Body of pancreas (tissue), 4 donors: ENCODE measurements at regions not wholly inside any gene's neighbourhood (a gene's known extent, or its start where the extent isn't known, plus 50 kb on each side); places are given as distances from the start of the nearest gene placed in this dataset.
A peak's percentile ranks its signal among the peaks of the same experiment; 100 is the strongest.

Experiments used
- ATAC-seq: fragments of 150-250 bp; one replicate; pipeline ENCODE4 v1.9.1; 2016
- DNase-seq, 4 donors: peaks; one replicate each; pipeline ENCODE4 v3.0.0-alpha.2; 2019
- H3K27ac ChIP-seq, 4 donors: fragments of 200-600 bp; sonication (generic); 1 replicate in 3 of 4; 2 replicates in 1 of 4; pipeline versions ENCODE4 v1.5.1 to v1.6.1; 2016 to 2019; ENCODE audit warnings: mild to moderate bottlenecking in 1 of 4, mixed read lengths in 1 of 4, moderate library complexity in 1 of 4
- H3K27me3 ChIP-seq, 2 donors: fragments of 200-600 bp; sonication (generic); one replicate each; pipeline ENCODE4 v1.6.0; 2016; ENCODE audit warnings: mild to moderate bottlenecking in 1 of 2
- H3K36me3 ChIP-seq, 2 donors: fragments of 200-600 bp; sonication (generic); replicated peaks in 1 of 2; 2 replicates each; pipeline ENCODE4 v1.5.1; 2016; ENCODE audit warnings: low read depth in 2 of 2; ENCODE audit not compliant: insufficient read depth in 1 of 2
- H3K4me1 ChIP-seq: fragments of 200-600 bp; sonication (generic); one replicate; pipeline ENCODE4 v1.6.0; 2016
- H3K4me3 ChIP-seq, 2 donors: fragments of 200-600 bp; sonication (generic); 1 replicate in 1 of 2; 2 replicates in 1 of 2; pipeline ENCODE4 v1.5.1; 2016 to 2019
- H3K9me3 ChIP-seq, 3 donors: fragments of 200-600 bp; sonication (generic); 1 replicate in 2 of 3; 2 replicates in 1 of 3; pipeline ENCODE4 v1.5.1; 2016
- CTCF ChIP-seq, 7 experiments: fragments of 450-650 bp in 4 of 7; fragments of 200-600 bp in 3 of 7; sonication (generic) in 3 of 7; IDR thresholded peaks; one replicate each; pipeline ENCODE4 v1.5.1; 2016 to 2019; ENCODE audit warnings: antibody characterized with exemption in 7 of 7
- POLR2A ChIP-seq, 3 donors: fragments of 450-650 bp; IDR thresholded peaks; one replicate each; pipeline ENCODE4 v1.6.1; 2016; ENCODE audit warnings: antibody characterized with exemption in 3 of 3, mild to moderate bottlenecking in 2 of 3
- WGBS, 2 donors: methylation state at CpG; one replicate each; pipeline ENCODE4 v1.1.5; 2017; 5-methylcytosine and 5-hydroxymethylcytosine counted together
- intact Hi-C: fragments of 100-400 bp; cut with DNase I; formaldehyde crosslinking; loops from one replicate; pipeline ENCODE4 v1.15.1; 2023

DNA sequence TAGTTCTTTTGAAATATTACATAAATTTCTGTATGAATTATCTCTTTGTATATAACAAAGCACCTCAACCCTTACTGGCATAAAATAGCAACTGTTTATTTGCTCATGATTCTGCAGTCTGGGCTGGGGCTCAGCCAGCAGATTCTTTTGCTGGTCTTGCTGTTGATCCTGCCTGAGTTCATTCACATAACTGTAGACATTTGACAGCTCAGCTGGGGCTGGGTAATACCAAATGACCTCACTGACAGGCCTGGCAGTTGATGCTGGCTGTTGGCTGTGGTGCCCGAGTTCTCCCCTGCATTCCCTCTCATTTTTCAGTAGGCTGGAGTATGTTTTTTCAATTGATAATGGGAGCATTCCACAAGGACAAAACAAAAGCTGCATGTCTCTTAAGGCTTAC, 449.9 kb upstream of the GOLIM4 start:
- H3K36me3 ChIP-seq, result no peaks in the 10 kb centered on the region
- WGBS, 2 donors, result 50 to 57% methylated on average over 1 of the region's 1 CpG
- no peaks in the 10 kb centered on the region for H3K9me3 ChIP-seq
- no peak overlapping the region for H3K4me3 ChIP-seq
- ATAC-seq, result no peak
- intact Hi-C loops, result no loop called here
- DNase-seq, result peak in 3 of 4 donors; percentile 4 to 14 (median 10)
- H3K27me3 ChIP-seq, result no peaks in the 10 kb centered on the region
- TF ChIP-seq POLR2A (IDR thresholded peaks at IDR 0.05), result no peak
- TF ChIP-seq CTCF (IDR thresholded peaks at IDR 0.05), result no peak
- H3K4me1 ChIP-seq, result no peaks in the 10 kb centered on the region
- no peak overlapping the region for H3K27ac ChIP-seq

DNA sequence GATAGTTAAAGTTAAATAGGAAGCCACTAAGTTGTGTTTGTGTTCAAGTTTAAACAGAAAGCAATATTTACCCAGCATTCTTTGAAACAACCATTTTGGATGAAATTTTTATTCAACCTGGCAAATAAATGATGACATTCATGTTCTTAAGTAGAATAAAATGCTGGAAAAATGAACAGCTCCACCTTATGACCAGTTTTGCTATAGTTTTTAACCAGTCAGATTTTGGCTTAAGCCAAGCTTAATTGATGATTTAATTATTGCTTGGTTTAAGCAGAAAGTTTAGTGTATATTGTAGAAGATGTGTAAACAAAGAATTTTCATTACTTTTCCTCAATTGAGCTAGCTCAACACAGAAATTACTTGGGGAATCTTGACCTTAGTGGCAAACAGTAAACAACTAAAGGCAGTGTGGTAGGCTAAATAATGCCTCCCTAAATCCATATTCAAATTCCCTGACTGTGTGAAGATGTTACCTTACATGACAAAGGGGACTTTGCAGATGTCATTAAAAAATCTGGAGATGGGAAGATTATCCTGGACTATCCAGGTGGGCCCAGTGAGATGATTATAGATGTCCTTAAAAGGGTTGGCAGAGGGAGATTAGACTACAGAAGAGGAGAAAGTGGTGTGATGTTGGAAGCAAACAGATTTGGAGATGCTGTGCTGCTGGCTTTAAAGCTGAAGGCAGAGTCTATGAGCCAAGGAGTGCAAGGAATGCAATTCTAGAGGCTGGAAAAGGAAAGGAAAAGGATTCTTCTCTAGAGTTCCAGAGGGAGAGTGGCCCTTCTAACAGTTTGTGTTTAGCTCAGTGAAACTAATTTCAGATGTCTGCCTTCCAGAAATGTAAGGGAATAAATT, 448.6 kb upstream of the GOLIM4 start:
- no peaks in the 10 kb centered on the region for H3K27me3 ChIP-seq
- no peak overlapping the region for H3K27ac ChIP-seq
- intact Hi-C loops, result no loop called here
- DNase-seq, result no peak
- no peak for ATAC-seq
- no peak overlapping the region for H3K4me3 ChIP-seq
- TF ChIP-seq POLR2A (IDR thresholded peaks at IDR 0.05), result no peak
- TF ChIP-seq CTCF (IDR thresholded peaks at IDR 0.05), result no peak
- no peaks in the 10 kb centered on the region for H3K9me3 ChIP-seq
- H3K4me1 ChIP-seq, result no peaks in the 10 kb centered on the region
- H3K36me3 ChIP-seq, result no peaks in the 10 kb centered on the region

DNA sequence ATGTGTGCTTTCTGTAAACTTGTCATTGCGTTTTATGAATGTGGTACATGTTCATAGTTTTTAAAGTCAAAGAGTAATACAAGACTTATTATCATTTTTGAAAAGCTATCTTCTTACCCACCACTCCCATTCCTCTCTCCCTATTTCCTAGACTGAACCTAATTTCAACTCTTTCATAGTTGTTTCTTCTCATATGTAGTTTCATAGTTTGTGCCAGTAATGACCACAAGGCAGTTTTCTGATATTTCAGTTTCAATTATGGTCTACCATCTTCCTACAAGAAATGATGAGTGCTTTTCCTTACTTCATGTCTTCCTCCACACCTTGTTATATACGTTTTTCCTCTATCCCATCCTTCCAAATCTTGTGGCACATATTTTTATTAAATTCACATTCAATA, 445.0 kb upstream of the GOLIM4 start:
- H3K4me3 ChIP-seq, result no peak overlapping the region
- 20 to 66% methylated on average over 2 of the region's 2 CpGs for WGBS, 2 donors
- H3K27ac ChIP-seq, result no peak overlapping the region
- intact Hi-C loops, result no loop called here
- H3K27me3 ChIP-seq, result no peaks in the 10 kb centered on the region
- TF ChIP-seq POLR2A (IDR thresholded peaks at IDR 0.05) (no peak), CTCF (IDR thresholded peaks at IDR 0.05) (no peak)
- no peaks in the 10 kb centered on the region for H3K9me3 ChIP-seq
- no peaks in the 10 kb centered on the region for H3K4me1 ChIP-seq
- DNase-seq (no peak), ATAC-seq (no peak)
- no peaks in the 10 kb centered on the region for H3K36me3 ChIP-seq

GRCh38 chr3:168539909-168540308, 444.2 kb upstream of the GOLIM4 start:
- ATAC-seq, result no peak
- no peaks in the 10 kb centered on the region for H3K4me1 ChIP-seq
- TF ChIP-seq CTCF (IDR thresholded peaks at IDR 0.05) (no peak), POLR2A (IDR thresholded peaks at IDR 0.05) (no peak)
- H3K4me3 ChIP-seq, result no peak overlapping the region
- no peaks in the 10 kb centered on the region for H3K36me3 ChIP-seq
- WGBS, 2 donors, result 57 to 59% methylated on average over 1 of the region's 1 CpG
- no peaks in the 10 kb centered on the region for H3K27me3 ChIP-seq
- intact Hi-C loops, result no loop called here
- no peak for DNase-seq
- H3K9me3 ChIP-seq, result no peaks in the 10 kb centered on the region
- H3K27ac ChIP-seq, result no peak overlapping the region

DNA sequence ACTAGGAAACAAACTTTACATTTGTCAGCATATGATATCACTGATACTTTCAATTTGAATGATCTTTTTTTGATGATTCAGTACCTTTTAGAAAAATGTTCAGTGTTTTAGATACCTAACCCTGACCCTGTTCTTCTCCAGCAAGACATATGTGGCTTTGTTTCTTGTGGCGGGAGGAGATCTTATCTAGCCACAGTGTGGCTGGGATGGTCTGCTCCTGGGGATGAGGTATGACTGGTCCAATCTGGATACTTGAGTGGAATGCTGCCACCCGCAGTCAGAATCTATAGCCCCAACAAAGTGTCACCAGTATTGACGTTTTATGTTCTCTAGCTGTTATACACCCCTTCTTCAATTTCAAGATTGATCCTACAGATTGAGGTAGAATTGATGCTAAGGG, 439.0 kb upstream of the GOLIM4 start:
- TF ChIP-seq POLR2A (IDR thresholded peaks at IDR 0.05) (no peak), CTCF (IDR thresholded peaks at IDR 0.05) (no peak)
- H3K27ac ChIP-seq, result no peak overlapping the region
- no peaks in the 10 kb centered on the region for H3K9me3 ChIP-seq
- no peaks in the 10 kb centered on the region for H3K36me3 ChIP-seq
- intact Hi-C loops, result no loop called here
- no peaks in the 10 kb centered on the region for H3K4me1 ChIP-seq
- 60 to 71% methylated on average over 3 of the region's 3 CpGs for WGBS, 2 donors
- ATAC-seq (no peak), DNase-seq (no peak)
- no peak overlapping the region for H3K4me3 ChIP-seq
- no peaks in the 10 kb centered on the region for H3K27me3 ChIP-seq
